ENCODE measurements at regions not wholly inside any gene's neighbourhood (a gene's known extent, or its start where the extent isn't known, plus 50 kb on each side); places are given as distances from the start of the nearest gene placed in this dataset.

DNA sequence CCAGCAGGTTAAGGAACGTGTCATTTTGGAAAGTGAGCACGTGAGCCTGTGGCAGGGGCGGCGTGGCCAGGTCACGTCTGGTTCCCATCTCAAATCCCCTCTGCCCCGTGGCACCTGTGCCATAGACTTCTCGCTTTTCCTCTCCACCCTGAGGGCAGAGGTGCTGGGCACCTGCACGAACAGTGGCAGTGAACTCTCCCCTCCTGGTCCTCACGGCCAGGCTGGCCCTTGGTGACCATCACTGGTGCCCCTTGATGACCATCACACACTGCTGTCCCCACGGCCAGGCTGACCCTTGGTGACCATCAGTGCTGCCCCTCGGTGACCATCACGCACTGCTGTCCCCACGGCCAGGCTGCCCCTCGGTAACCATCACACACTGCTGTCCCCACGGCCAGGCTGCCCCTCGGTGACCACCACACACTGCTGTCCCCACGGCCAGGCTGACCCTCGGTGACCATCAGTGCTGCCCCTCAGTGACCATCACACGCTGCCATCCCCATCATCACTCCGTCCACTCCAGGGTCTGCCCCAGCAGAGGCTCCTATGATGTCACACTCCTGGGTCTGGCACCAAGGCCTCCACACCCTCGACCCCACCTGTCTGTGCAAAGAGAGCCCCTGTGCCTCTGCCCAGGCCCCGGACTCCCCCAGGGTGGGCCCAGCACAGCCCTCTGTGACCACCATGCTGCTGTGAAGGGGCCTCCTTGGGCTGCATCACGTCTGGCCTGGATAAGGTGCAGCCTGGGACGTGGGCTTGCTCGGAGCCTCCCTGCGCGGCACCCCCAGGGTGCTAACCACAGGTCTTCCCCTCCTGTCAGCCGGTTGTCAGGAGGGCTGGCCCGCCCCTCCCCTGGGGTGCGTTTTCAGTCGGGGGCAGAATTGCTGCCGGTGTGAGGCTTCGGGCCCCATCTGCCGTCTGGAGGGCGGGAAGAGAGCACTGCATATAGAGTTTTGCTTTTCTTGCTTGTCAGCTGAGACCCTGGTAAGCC is 738.6 kb downstream of the BRD1 start:
- TF ChIP-seq, protein P1, sequence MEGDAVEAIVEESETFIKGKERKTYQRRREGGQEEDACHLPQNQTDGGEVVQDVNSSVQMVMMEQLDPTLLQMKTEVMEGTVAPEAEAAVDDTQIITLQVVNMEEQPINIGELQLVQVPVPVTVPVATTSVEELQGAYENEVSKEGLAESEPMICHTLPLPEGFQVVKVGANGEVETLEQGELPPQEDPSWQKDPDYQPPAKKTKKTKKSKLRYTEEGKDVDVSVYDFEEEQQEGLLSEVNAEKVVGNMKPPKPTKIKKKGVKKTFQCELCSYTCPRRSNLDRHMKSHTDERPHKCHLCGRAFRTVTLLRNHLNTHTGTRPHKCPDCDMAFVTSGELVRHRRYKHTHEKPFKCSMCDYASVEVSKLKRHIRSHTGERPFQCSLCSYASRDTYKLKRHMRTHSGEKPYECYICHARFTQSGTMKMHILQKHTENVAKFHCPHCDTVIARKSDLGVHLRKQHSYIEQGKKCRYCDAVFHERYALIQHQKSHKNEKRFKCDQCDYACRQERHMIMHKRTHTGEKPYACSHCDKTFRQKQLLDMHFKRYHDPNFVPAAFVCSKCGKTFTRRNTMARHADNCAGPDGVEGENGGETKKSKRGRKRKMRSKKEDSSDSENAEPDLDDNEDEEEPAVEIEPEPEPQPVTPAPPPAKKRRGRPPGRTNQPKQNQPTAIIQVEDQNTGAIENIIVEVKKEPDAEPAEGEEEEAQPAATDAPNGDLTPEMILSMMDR (IDR thresholded peaks at IDR 0.05): no peak
- TF ChIP-seq POLR2A (IDR thresholded peaks at IDR 0.05): no peak

Measured in heart left ventricle (tissue), 13 donors.